PFSK-1 (cell line): ENCODE measurements at regions not wholly inside any gene's neighbourhood (a gene's known extent, or its start where the extent isn't known, plus 50 kb on each side); places are given as distances from the start of the nearest gene placed in this dataset.

Experiments
- FOXP2 ChIP-seq: optimal IDR thresholded peaks from 2 replicates; pipeline ENCODE3; 2011; ENCODE audit warnings: borderline replicate concordance, control low read depth, inconsistent platforms; ENCODE audit not compliant: insufficient read depth; ENCODE audit errors: extremely low read length, extremely low read depth
- POLR2AphosphoS5 ChIP-seq: IDR thresholded peaks from 2 replicates; pipeline ENCODE4 v1.6.1; 2012; ENCODE audit warnings: low read depth, mild to moderate bottlenecking, control low read depth, low read length, moderate library complexity
- REST ChIP-seq, 2 experiments: IDR thresholded peaks; 2 replicates each; pipeline versions ENCODE4 v1.6.1 to v1.8.0; 2011 to 2012; ENCODE audit warnings: low read depth in 2 of 2, low read length in 2 of 2, control low read depth in 1 of 2, inconsistent platforms in 1 of 2, mild to moderate bottlenecking in 1 of 2, moderate library complexity in 1 of 2; ENCODE audit not compliant: insufficient read depth in 1 of 2
- SIN3A ChIP-seq: IDR thresholded peaks from 2 replicates; pipeline ENCODE4 v1.6.1; 2012; ENCODE audit warnings: mild to moderate bottlenecking, low read length, moderate library complexity, borderline replicate concordance; ENCODE audit not compliant: insufficient read depth
- TAF1 ChIP-seq: IDR thresholded peaks from 2 replicates; pipeline ENCODE4 v1.6.1; 2012; ENCODE audit warnings: low read length, control low read depth, borderline replicate concordance; ENCODE audit not compliant: insufficient read depth

GRCh38 chr13:50187352-50188029, 172.2 kb downstream of the KCNRG start:
- no peak for TF ChIP-seq SIN3A
- TF ChIP-seq FOXP2, result no peak

- TF ChIP-seq REST (IDR thresholded peaks at IDR 0.05; ENCODE audit: insufficient read depth in 1 of 2, low read depth in 2 of 2, low read length in 2 of 2), result no peak
- TF ChIP-seq SIN3A, result no peak
- TF ChIP-seq POLR2AphosphoS5, result no peak
- no peak for TF ChIP-seq FOXP2
- no peak for TF ChIP-seq TAF1
Measured at GRCh38 chr13:50188696-50189095, 173.5 kb downstream of the KCNRG start.

GRCh38 chr13:50189450-50189849, 174.2 kb downstream of the KCNRG start:
- TF ChIP-seq POLR2AphosphoS5, result no peak
- no peak for TF ChIP-seq TAF1
- TF ChIP-seq REST (IDR thresholded peaks at IDR 0.05; ENCODE audit: insufficient read depth in 1 of 2, low read depth in 2 of 2, low read length in 2 of 2), result no peak
- TF ChIP-seq FOXP2, result no peak
- no peak for TF ChIP-seq SIN3A

GRCh38 chr13:50191004-50191403, 175.8 kb downstream of the KCNRG start:
- TF ChIP-seq SIN3A, result no peak
- TF ChIP-seq REST (IDR thresholded peaks at IDR 0.05; ENCODE audit: insufficient read depth in 1 of 2, low read depth in 2 of 2, low read length in 2 of 2), result no peak
- no peak for TF ChIP-seq FOXP2
- no peak for TF ChIP-seq POLR2AphosphoS5
- no peak for TF ChIP-seq TAF1

- no peak for TF ChIP-seq REST (IDR thresholded peaks at IDR 0.05; ENCODE audit: insufficient read depth in 1 of 2, low read depth in 2 of 2, low read length in 2 of 2)
Measured at GRCh38 chr13:50192272-50192813, 177.1 kb downstream of the KCNRG start.
